Trophoblast cell (in vitro differentiated cells and primary cell): ENCODE measurements at regions not wholly inside any gene's neighbourhood (a gene's known extent, or its start where the extent isn't known, plus 50 kb on each side); places are given as distances from the start of the nearest gene placed in this dataset.
A peak's percentile ranks its signal among the peaks of the same experiment; 100 is the strongest.
"Not testable (repeated sequence)": the region's sequence is repeated elsewhere in the genome, so short reads cannot be mapped to it uniquely, and the experiment has no call there.

Experiments
- DNase-seq, 2 donors: peaks; one replicate each; pipeline ENCODE4 v3.0.0-alpha.2; 2016
- H2AFZ ChIP-seq: 2 replicates; pipeline ENCODE4 v1.6.1; 2013; ENCODE audit warnings: low read length, moderate library complexity, mild to moderate bottlenecking; ENCODE audit not compliant: insufficient read depth, poor library complexity
- H2AK5ac ChIP-seq: 2 replicates; pipeline ENCODE4 v1.6.1; 2013; ENCODE audit warnings: mild to moderate bottlenecking, low read length
- H2BK120ac ChIP-seq: 2 replicates; pipeline ENCODE4 v1.6.1; 2013; ENCODE audit warnings: low read length, mild to moderate bottlenecking, moderate library complexity; ENCODE audit not compliant: insufficient read depth, poor library complexity
- H2BK12ac ChIP-seq: 2 replicates; pipeline ENCODE4 v1.6.1; 2013; ENCODE audit warnings: mild to moderate bottlenecking, low read length, moderate library complexity
- H2BK5ac ChIP-seq: 2 replicates; pipeline ENCODE4 v1.6.1; 2013; ENCODE audit warnings: low read length, low read depth, moderate library complexity, mild to moderate bottlenecking; ENCODE audit not compliant: poor library complexity
- H3K14ac ChIP-seq: 2 replicates; pipeline ENCODE4 v1.6.1; 2013; ENCODE audit warnings: mild to moderate bottlenecking, low read length
- H3K18ac ChIP-seq: 2 replicates; pipeline ENCODE4 v1.6.1; 2013; ENCODE audit warnings: mild to moderate bottlenecking, low read length
- H3K23ac ChIP-seq: 2 replicates; pipeline ENCODE4 v1.6.1; 2013; ENCODE audit warnings: low read length
- H3K27ac ChIP-seq: 2 replicates; pipeline ENCODE4 v1.5.1; 2013; ENCODE audit warnings: low read depth, mild to moderate bottlenecking, inconsistent platforms, low read length, moderate library complexity
- H3K27me3 ChIP-seq: 2 replicates; pipeline ENCODE4 v1.6.1; 2013; ENCODE audit warnings: inconsistent platforms, mild to moderate bottlenecking, low read length, moderate library complexity; ENCODE audit not compliant: insufficient read depth
- H3K36me3 ChIP-seq, 2 experiments: 1 replicate in 1 of 2; 2 replicates in 1 of 2; pipeline ENCODE4 v1.6.1; 2013; ENCODE audit warnings: low read length in 2 of 2, mild to moderate bottlenecking in 2 of 2, moderate library complexity in 1 of 2; ENCODE audit not compliant: insufficient read depth in 2 of 2, control insufficient read depth in 1 of 2
- H3K4ac ChIP-seq: 2 replicates; pipeline ENCODE4 v1.6.1; 2013; ENCODE audit warnings: low read depth, mild to moderate bottlenecking, low read length, moderate library complexity
- H3K4me1 ChIP-seq, 2 experiments: 1 replicate in 1 of 2; 2 replicates in 1 of 2; pipeline ENCODE4 v1.6.1; 2013; ENCODE audit warnings: low read length in 2 of 2, mild to moderate bottlenecking in 2 of 2, moderate library complexity in 1 of 2; ENCODE audit not compliant: insufficient read depth in 2 of 2, control insufficient read depth in 1 of 2
- H3K4me2 ChIP-seq: 2 replicates; pipeline ENCODE4 v1.6.1; 2013; ENCODE audit warnings: inconsistent platforms, mild to moderate bottlenecking, low read length, moderate library complexity
- H3K4me3 ChIP-seq: 2 replicates; pipeline ENCODE4 v1.5.1; 2013; ENCODE audit warnings: mild to moderate bottlenecking, low read depth, low read length, inconsistent platforms
- H3K79me1 ChIP-seq: one replicate; pipeline ENCODE4 v1.6.1; 2013; ENCODE audit warnings: low read length
- H3K79me2 ChIP-seq: 2 replicates; pipeline ENCODE4 v1.6.1; 2013; ENCODE audit warnings: low read length, mild to moderate bottlenecking; ENCODE audit not compliant: control insufficient read depth, insufficient read depth, poor library complexity
- H3K9ac ChIP-seq: 2 replicates; pipeline ENCODE4 v1.6.1; 2013; ENCODE audit warnings: mild to moderate bottlenecking, low read length
- H3K9me3 ChIP-seq: 2 replicates; pipeline ENCODE4 v1.6.1; 2013; ENCODE audit warnings: low read depth, mild to moderate bottlenecking, control low read depth, inconsistent platforms, low read length; ENCODE audit not compliant: insufficient read depth
- H4K12ac ChIP-seq: 2 replicates; pipeline ENCODE4 v1.6.1; 2013; ENCODE audit warnings: low read depth, mild to moderate bottlenecking, low read length, moderate library complexity
- H4K8ac ChIP-seq: 2 replicates; pipeline ENCODE4 v1.6.1; 2013; ENCODE audit warnings: low read depth, mild to moderate bottlenecking, low read length, moderate library complexity
- H4K91ac ChIP-seq: one replicate; pipeline ENCODE4 v1.6.1; 2013; ENCODE audit warnings: low read depth, mild to moderate bottlenecking, low read length, moderate library complexity
- WGBS: extraction: QIAGEN DNeasy Blood & Tissue Kit; methylation state at CpG from one replicate; pipeline ENCODE4 v1.1.7; 2013; ENCODE audit warnings: missing lambda C conversion rate; ENCODE audit not compliant: insufficient read length, insufficient coverage; ENCODE audit errors: extremely low coverage; 5-methylcytosine and 5-hydroxymethylcytosine counted together

- H2BK5ac ChIP-seq, result no peak overlapping the region
- H3K23ac ChIP-seq, result no peak overlapping the region
- peaks cover 28% of the 10 kb centered on the region for H3K79me1 ChIP-seq
- H3K9ac ChIP-seq, result no peak overlapping the region
- peak; percentile 58 to 92 for DNase-seq
- H2AK5ac ChIP-seq, result no peak overlapping the region
- no peaks in the 10 kb centered on the region for H3K27me3 ChIP-seq
- H2AFZ ChIP-seq, result no peak overlapping the region
- H3K4me2 ChIP-seq, result no peak overlapping the region
- no peak overlapping the region for H3K4ac ChIP-seq
- peaks cover 3% of the 10 kb centered on the region for H3K79me2 ChIP-seq
- no peak overlapping the region for H3K4me3 ChIP-seq
- peak overlapping the region; percentile 40 for H3K18ac ChIP-seq
- WGBS, result no CpG with 5 or more reads among the region's 3 CpGs
- no peak overlapping the region for H4K8ac ChIP-seq
- H2BK12ac ChIP-seq, result peak overlapping the region; percentile 93
- peak overlapping the region; percentile 91 for H2BK120ac ChIP-seq
- H3K9me3 ChIP-seq, result no peaks in the 10 kb centered on the region
- peak overlapping the region; percentile 67 for H4K91ac ChIP-seq
- H4K12ac ChIP-seq, result no peak overlapping the region
- peaks cover 24 to 32% of the 10 kb centered on the region in 2 experiments for H3K4me1 ChIP-seq
- H3K36me3 ChIP-seq, result no peaks in the 10 kb centered on the region
- H3K14ac ChIP-seq, result peak overlapping the region; percentile 44
- peak overlapping the region; percentile 62 for H3K27ac ChIP-seq
Observed at GRCh38 chr3:150324245-150324644, 83.9 kb upstream of the TSC22D2 start.

- Histone ChIP-seq H2AK5ac (no peak overlapping the region), H3K9me3 (no peaks in the 10 kb centered on the region), H3K4ac (no peak overlapping the region), H2BK12ac (no peak overlapping the region), H3K79me1 (peaks cover 23% of the 10 kb centered on the region), H2BK5ac (peak overlapping the region; percentile 26), H3K14ac (no peak overlapping the region), H3K27ac (peak overlapping the region; percentile 62), H3K18ac (no peak overlapping the region), H4K12ac (no peak overlapping the region), H4K91ac (peak overlapping the region; percentile 39), H3K27me3 (no peaks in the 10 kb centered on the region), H3K9ac (no peak overlapping the region), H2AFZ (no peak overlapping the region), H3K4me3 (no peak overlapping the region), H3K4me2 (no peak overlapping the region), H3K4me1 (peaks cover 20 to 28% of the 10 kb centered on the region in 2 experiments), H3K36me3 (no peaks in the 10 kb centered on the region), H2BK120ac (peak overlapping the region; percentile 41), H3K23ac (no peak overlapping the region), H4K8ac (no peak overlapping the region), H3K79me2 (no peaks in the 10 kb centered on the region)
- peak in 1 of 2 donors; percentile 21 for DNase-seq
- WGBS, result no CpG with 5 or more reads among the region's 1 CpG
Observed at GRCh38 chr3:150323770-150324169, 84.3 kb upstream of the TSC22D2 start.

- H3K79me2 ChIP-seq, H2AFZ ChIP-seq, H3K36me3 ChIP-seq, H3K9ac ChIP-seq, H3K23ac ChIP-seq, H3K4ac ChIP-seq, H2BK5ac ChIP-seq, H3K9me3 ChIP-seq, H4K12ac ChIP-seq, H3K27me3 ChIP-seq, H3K4me3 ChIP-seq, H3K14ac ChIP-seq, H3K4me2 ChIP-seq, H3K27ac ChIP-seq, DNase-seq: not testable (repeated sequence)
- H2AK5ac ChIP-seq, result peak overlapping the region; percentile 90
- WGBS, result no CpG with 5 or more reads among the region's 23 CpGs
- H3K4me1 ChIP-seq, result peaks cover 14 to 21% of the 10 kb centered on the region in 2 experiments
- peak overlapping the region; percentile 74 for H4K91ac ChIP-seq
- peak overlapping the region; percentile 64 for H3K18ac ChIP-seq
- H3K79me1 ChIP-seq, result peaks cover 16% of the 10 kb centered on the region
- H2BK120ac ChIP-seq, result peak overlapping the region; percentile 31
- peak overlapping the region; percentile 16 for H4K8ac ChIP-seq
- H2BK12ac ChIP-seq, result peak overlapping the region; percentile 54
Observed at GRCh38 chr3:150323091-150323490, 85.0 kb upstream of the TSC22D2 start.

- peaks cover 12 to 19% of the 10 kb centered on the region in 2 experiments for H3K4me1 ChIP-seq
- WGBS, result no CpG with 5 or more reads among the region's 1 CpG
- not testable (repeated sequence) for H2AFZ ChIP-seq, H3K14ac ChIP-seq, H4K91ac ChIP-seq, H4K12ac ChIP-seq, DNase-seq, H3K4ac ChIP-seq, H2BK120ac ChIP-seq, H3K4me2 ChIP-seq, H4K8ac ChIP-seq, H3K4me3 ChIP-seq, H3K18ac ChIP-seq, H3K27me3 ChIP-seq, H3K27ac ChIP-seq, H3K9ac ChIP-seq, H2BK5ac ChIP-seq, H3K23ac ChIP-seq, H3K79me2 ChIP-seq, H2BK12ac ChIP-seq, H2AK5ac ChIP-seq, H3K9me3 ChIP-seq, H3K36me3 ChIP-seq
- peaks cover 13% of the 10 kb centered on the region for H3K79me1 ChIP-seq
Observed at GRCh38 chr3:150320971-150321370, 87.1 kb upstream of the TSC22D2 start.
